ENCODE measurements at regions not wholly inside any gene's neighbourhood (a gene's known extent, or its start where the extent isn't known, plus 50 kb on each side); places are given as distances from the start of the nearest gene placed in this dataset.

DNA sequence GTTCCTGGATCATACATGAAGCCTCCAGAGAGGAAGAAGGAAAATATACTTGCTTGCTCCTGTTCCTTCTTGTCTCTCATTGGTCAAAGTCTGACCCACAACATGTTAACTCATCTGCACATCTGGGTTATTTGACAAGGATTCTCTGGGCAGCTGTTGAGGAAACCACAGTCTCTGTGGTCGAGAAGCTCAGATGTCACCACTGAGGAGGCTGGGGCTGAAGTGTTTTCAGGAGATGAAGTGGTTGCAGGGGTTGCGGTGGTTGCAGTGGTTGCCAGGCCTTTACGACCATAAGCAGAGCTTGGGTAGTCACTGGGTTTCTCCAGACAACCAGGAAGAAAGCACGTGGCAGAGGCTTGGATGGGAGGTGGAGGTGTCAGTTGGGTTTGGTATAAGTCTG is 265.0 kb upstream of the LRIG3 start (continued):
- TF ChIP-seq NR2C1 (IDR thresholded peaks at IDR 0.05) (no peak), ZNF207 (IDR thresholded peaks at IDR 0.05; ENCODE audit: borderline replicate concordance) (no peak), RBBP5 (conservative IDR thresholded peaks at IDR 0.05) (no peak), SMC3 (IDR thresholded peaks at IDR 0.05; ENCODE audit: borderline replicate concordance, low read length) (no peak)

DNA sequence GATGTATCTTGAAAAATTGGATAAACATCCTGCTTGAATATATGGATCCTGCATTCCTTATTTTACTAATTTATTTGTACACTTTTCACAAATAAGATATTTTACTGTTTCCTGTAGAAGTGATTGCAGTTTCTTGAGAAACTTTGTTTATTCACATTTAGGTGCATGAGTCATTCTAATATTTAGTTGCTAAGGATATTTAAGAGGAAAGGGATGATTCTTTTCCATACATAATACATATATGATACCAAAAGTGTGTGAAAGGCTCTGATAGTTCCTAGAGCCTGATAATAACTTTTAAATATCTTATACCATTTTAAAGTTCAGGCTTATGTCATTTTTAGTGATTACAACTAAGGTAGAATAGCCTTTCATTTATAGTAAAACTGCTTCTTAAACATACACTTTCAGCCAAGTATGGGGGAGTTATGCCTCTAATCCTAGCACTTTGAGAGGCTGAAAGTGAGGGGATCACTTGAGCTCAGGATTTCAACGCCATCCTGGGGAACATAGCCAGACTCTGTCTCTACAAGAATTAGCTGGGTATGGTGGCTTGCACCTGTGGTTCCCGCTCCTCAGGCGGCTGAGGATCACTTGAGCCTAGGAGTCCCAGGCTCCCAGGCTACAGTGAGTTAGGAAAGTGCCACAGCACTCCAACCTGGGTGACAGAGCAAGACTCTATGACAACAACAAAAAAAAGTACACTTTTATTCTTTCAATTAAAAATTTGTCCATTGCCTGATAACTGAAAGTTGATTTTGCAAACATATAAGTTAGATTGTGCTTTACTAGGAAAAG is 262.6 kb upstream of the LRIG3 start:
- Histone ChIP-seq H3K27ac (ENCODE audit: control insufficient read depth, insufficient read depth) (no peak overlapping the region), H3K9me3 (replicated peaks; ENCODE audit: control insufficient read depth, insufficient read depth, low read length) (no peaks in the 10 kb centered on the region), H3K4me3 (no peak overlapping the region), H3K4me1 (ENCODE audit: control insufficient read depth, insufficient read depth, low read length) (no peaks in the 10 kb centered on the region), H3K79me2 (ENCODE audit: control insufficient read depth, insufficient read depth, low read length) (no peaks in the 10 kb centered on the region), H3K9ac (ENCODE audit: control insufficient read depth, insufficient read depth, low read length) (no peak overlapping the region), H3K27me3 (replicated peaks in 1 of 2; ENCODE audit: control insufficient read depth in 2 of 2, insufficient read depth in 2 of 2, low read length in 1 of 2) (no peaks in the 10 kb centered on the region), H2AFZ (ENCODE audit: control insufficient read depth, low read depth, low read length) (no peak overlapping the region), H3K4me2 (ENCODE audit: control insufficient read depth, insufficient read depth) (no peak overlapping the region), H3K36me3 (ENCODE audit: control insufficient read depth in 2 of 2, insufficient read depth in 2 of 2, low read length in 1 of 2) (no peaks in the 10 kb centered on the region), H4K20me1 (ENCODE audit: control insufficient read depth, insufficient read depth) (no peaks in the 10 kb centered on the region)
- ChIA-PET POLR2A (no interaction called here), CTCF (no interaction called here), RAD21 (ENCODE audit: unreplicated experiment) (no interaction called here), SMC1A (ENCODE audit: uncharacterized antibody, unreplicated experiment) (no interaction called here)
- FAIRE-seq (no peak), ATAC-seq (no peak), DNase-seq (ENCODE audit: low read depth, low spot score) (no peak)
- intact Hi-C loops (cut with micrococcal nuclease; ENCODE audit: unreplicated experiment) = no loop called here
- no TSS peak for BruUV-seq (replicated peaks)
- in situ Hi-C loops (cut with MboI) = no loop called here
- 41% methylated on average over 3 of the region's 3 CpGs for WGBS (ENCODE audit: insufficient coverage, insufficient replicate concordance, low lambda C conversion rate, missing lambda C conversion rate)
- TF ChIP-seq IKZF2 (IDR thresholded peaks at IDR 0.05) (no peak), BCL11A (IDR thresholded peaks at IDR 0.05; ENCODE audit: low read depth, low read length) (no peak), RB1 (IDR thresholded peaks at IDR 0.05; ENCODE audit: borderline replicate concordance) (no peak), RELA (IDR thresholded peaks at IDR 0.05; ENCODE audit: borderline replicate concordance, partially characterized antibody) (no peak), ETV6 (conservative IDR thresholded peaks at IDR 0.05 in 1 of 2, IDR thresholded peaks at IDR 0.05 in 1 of 2; ENCODE audit: borderline replicate concordance in 1 of 2, low read depth in 1 of 2) (no peak), STAT1 (conservative IDR thresholded peaks at IDR 0.05) (no peak), ZNF274 (IDR thresholded peaks at IDR 0.05; ENCODE audit: insufficient read depth, insufficient read length) (no peak), ESRRA (IDR thresholded peaks at IDR 0.05; ENCODE audit: low read length) (no peak)
- TF ChIP-seq, protein P1, sequence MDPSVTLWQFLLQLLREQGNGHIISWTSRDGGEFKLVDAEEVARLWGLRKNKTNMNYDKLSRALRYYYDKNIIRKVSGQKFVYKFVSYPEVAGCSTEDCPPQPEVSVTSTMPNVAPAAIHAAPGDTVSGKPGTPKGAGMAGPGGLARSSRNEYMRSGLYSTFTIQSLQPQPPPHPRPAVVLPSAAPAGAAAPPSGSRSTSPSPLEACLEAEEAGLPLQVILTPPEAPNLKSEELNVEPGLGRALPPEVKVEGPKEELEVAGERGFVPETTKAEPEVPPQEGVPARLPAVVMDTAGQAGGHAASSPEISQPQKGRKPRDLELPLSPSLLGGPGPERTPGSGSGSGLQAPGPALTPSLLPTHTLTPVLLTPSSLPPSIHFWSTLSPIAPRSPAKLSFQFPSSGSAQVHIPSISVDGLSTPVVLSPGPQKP (IDR thresholded peaks at IDR 0.05; ENCODE audit: low read depth, low read length) = no peak
- TF ChIP-seq, protein P2, sequence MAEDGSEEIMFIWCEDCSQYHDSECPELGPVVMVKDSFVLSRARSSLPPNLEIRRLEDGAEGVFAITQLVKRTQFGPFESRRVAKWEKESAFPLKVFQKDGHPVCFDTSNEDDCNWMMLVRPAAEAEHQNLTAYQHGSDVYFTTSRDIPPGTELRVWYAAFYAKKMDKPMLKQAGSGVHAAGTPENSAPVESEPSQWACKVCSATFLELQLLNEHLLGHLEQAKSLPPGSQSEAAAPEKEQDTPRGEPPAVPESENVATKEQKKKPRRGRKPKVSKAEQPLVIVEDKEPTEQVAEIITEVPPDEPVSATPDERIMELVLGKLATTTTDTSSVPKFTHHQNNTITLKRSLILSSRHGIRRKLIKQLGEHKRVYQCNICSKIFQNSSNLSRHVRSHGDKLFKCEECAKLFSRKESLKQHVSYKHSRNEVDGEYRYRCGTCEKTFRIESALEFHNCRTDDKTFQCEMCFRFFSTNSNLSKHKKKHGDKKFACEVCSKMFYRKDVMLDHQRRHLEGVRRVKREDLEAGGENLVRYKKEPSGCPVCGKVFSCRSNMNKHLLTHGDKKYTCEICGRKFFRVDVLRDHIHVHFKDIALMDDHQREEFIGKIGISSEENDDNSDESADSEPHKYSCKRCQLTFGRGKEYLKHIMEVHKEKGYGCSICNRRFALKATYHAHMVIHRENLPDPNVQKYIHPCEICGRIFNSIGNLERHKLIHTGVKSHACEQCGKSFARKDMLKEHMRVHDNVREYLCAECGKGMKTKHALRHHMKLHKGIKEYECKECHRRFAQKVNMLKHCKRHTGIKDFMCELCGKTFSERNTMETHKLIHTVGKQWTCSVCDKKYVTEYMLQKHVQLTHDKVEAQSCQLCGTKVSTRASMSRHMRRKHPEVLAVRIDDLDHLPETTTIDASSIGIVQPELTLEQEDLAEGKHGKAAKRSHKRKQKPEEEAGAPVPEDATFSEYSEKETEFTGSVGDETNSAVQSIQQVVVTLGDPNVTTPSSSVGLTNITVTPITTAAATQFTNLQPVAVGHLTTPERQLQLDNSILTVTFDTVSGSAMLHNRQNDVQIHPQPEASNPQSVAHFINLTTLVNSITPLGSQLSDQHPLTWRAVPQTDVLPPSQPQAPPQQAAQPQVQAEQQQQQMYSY (CRISPR knock-in tag; IDR thresholded peaks at IDR 0.05) = no peak
- TF ChIP-seq, protein P3, sequence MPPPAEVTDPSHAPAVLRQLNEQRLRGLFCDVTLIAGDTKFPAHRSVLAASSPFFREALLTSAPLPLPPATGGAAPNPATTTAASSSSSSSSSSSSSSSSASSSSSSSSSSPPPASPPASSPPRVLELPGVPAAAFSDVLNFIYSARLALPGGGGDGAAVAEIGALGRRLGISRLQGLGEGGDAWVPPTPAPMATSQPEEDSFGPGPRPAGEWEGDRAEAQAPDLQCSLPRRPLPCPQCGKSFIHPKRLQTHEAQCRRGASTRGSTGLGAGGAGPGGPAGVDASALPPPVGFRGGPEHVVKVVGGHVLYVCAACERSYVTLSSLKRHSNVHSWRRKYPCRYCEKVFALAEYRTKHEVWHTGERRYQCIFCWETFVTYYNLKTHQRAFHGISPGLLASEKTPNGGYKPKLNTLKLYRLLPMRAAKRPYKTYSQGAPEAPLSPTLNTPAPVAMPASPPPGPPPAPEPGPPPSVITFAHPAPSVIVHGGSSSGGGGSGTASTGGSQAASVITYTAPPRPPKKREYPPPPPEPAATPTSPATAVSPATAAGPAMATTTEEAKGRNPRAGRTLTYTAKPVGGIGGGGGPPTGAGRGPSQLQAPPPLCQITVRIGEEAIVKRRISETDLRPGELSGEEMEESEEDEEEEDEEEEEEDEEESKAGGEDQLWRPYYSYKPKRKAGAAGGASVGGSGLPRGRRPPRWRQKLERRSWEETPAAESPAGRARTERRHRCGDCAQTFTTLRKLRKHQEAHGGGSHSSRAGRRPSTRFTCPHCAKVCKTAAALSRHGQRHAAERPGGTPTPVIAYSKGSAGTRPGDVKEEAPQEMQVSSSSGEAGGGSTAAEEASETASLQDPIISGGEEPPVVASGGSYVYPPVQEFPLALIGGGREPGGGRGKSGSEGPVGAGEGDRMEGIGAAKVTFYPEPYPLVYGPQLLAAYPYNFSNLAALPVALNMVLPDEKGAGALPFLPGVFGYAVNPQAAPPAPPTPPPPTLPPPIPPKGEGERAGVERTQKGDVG (CRISPR knock-in tag; IDR thresholded peaks at IDR 0.05) = no peak

All from GM12878 (cell line).